ENCODE measurements at regions not wholly inside any gene's neighbourhood (a gene's known extent, or its start where the extent isn't known, plus 50 kb on each side); places are given as distances from the start of the nearest gene placed in this dataset.

DNA sequence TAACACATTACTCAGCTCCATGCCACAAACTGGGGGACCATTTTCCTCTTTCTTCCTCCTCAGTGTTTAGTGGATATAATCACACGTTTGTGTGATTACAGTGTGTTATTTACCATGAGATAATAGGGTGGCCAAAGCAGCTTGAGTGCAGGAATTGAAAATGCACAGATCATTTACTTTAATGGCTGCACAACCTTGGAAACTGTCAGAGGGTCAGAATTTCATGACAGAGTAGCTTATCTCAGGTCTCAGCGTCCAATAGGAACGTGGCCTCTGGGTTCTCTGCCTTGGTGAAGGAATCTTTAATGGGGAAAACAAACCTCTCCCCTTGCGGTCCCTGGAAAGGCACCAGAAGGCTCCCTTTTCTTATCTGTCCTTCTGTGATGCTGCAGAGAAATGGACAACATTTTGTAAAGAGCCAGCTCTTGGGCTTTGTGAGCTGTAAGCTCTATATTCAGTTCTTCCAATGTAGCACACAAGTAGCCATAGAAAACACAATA, 87.4 kb upstream of the CD180 start:
- no peak overlapping the region for H2AFZ ChIP-seq (ENCODE audit: low read depth, low read length, severe bottlenecking)
- H3K4me3 ChIP-seq (ENCODE audit: insufficient read depth, low read length, poor library complexity, severe bottlenecking): no peak overlapping the region
- no peaks in the 10 kb centered on the region for H3K27me3 ChIP-seq (ENCODE audit: low read length)
- H3K27ac ChIP-seq (ENCODE audit: low read depth, low read length): no peak overlapping the region
- H3K36me3 ChIP-seq (ENCODE audit: low read length): no peaks in the 10 kb centered on the region
- H3F3A ChIP-seq (ENCODE audit: insufficient read depth): no peaks in the 10 kb centered on the region
- no peaks in the 10 kb centered on the region for H3K79me2 ChIP-seq (ENCODE audit: insufficient read depth, low read length)
- no peaks in the 10 kb centered on the region for H3K9me3 ChIP-seq (ENCODE audit: insufficient read depth, low read length)
- H3K9ac ChIP-seq (ENCODE audit: low read length): no peak overlapping the region
- TF ChIP-seq, protein P1, sequence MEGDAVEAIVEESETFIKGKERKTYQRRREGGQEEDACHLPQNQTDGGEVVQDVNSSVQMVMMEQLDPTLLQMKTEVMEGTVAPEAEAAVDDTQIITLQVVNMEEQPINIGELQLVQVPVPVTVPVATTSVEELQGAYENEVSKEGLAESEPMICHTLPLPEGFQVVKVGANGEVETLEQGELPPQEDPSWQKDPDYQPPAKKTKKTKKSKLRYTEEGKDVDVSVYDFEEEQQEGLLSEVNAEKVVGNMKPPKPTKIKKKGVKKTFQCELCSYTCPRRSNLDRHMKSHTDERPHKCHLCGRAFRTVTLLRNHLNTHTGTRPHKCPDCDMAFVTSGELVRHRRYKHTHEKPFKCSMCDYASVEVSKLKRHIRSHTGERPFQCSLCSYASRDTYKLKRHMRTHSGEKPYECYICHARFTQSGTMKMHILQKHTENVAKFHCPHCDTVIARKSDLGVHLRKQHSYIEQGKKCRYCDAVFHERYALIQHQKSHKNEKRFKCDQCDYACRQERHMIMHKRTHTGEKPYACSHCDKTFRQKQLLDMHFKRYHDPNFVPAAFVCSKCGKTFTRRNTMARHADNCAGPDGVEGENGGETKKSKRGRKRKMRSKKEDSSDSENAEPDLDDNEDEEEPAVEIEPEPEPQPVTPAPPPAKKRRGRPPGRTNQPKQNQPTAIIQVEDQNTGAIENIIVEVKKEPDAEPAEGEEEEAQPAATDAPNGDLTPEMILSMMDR (IDR thresholded peaks at IDR 0.05; ENCODE audit: insufficient read depth, low read length, poor library complexity, severe bottlenecking): no peak
- TF ChIP-seq EZH2phosphoT487 (conservative IDR thresholded peaks at IDR 0.05; ENCODE audit: low read length): no peak
- H3K9me2 ChIP-seq (replicated peaks; ENCODE audit: insufficient read depth, low read length): no peaks in the 10 kb centered on the region
- H3K4me2 ChIP-seq (ENCODE audit: low read depth, low read length, poor library complexity, severe bottlenecking): no peak overlapping the region
- H4K20me1 ChIP-seq (ENCODE audit: low read depth, low read length): no peaks in the 10 kb centered on the region

DNA sequence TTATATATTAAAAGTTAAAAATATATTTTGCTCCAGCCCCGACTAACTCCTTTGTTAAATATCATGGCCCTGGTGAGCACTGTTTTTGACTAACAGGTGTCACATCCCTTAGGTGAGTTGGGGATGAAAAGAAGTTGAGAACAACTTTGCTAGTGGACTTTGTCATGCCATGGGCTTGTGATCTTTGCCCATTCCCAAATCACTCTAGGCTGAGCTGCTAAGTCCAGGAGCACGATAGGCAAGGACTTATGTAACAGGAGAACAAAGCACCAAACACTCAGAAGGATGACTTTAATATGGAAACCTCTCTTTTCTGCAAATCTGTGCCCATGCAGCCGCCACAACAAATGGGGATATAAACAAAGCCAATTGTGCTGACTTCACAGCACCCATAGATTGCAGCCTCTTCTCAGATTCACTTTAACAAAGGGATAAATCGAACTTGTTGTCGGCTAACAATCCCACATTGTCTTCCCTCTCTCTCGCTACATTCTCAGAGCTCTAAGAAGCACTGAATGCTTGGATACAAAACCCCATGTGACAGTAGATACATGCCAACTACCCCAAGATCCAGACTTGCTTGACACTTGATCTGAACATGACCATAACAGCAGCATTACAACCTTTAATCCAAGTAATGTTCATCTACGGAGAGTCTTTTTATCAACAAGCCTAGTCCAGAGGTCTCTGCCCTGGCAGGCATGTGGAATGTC, 86.8 kb upstream of the CD180 start:
- H3K27ac ChIP-seq (ENCODE audit: low read depth, low read length): no peak overlapping the region

DNA sequence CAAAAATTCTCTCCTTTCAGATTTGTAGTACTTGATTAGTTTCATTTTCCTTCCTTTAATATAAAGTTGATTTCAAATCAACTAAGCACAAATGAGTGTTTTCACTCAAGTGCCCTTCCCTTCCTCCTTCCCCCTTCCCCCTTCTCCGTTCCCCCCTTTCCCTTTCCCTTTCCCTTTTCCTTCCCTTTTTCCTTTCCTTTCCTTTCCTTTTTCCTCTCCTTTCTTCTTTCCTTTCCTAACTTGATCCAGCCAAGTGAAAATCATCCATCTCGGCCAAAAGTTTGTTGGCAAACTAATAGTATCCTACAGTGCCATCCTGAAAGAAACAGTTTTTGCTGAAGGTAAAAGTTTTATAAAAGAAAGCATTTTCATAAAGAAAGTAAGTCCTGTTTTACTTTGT, 85.3 kb upstream of the CD180 start:
- Histone ChIP-seq H3K36me3 (ENCODE audit: low read length) (no peaks in the 10 kb centered on the region), H3K9ac (ENCODE audit: low read length) (no peak overlapping the region), H4K20me1 (ENCODE audit: low read depth, low read length) (no peaks in the 10 kb centered on the region), H3K4me2 (ENCODE audit: low read depth, low read length, poor library complexity, severe bottlenecking) (no peak overlapping the region), H3K27me3 (ENCODE audit: low read length) (no peaks in the 10 kb centered on the region), H3K79me2 (ENCODE audit: insufficient read depth, low read length) (no peaks in the 10 kb centered on the region), H3F3A (ENCODE audit: insufficient read depth) (no peaks in the 10 kb centered on the region), H3K27ac (ENCODE audit: low read depth, low read length) (no peak overlapping the region), H3K9me3 (ENCODE audit: insufficient read depth, low read length) (no peaks in the 10 kb centered on the region), H3K9me2 (replicated peaks; ENCODE audit: insufficient read depth, low read length) (no peaks in the 10 kb centered on the region), H3K4me3 (ENCODE audit: insufficient read depth, low read length, poor library complexity, severe bottlenecking) (no peak overlapping the region), H2AFZ (ENCODE audit: low read depth, low read length, severe bottlenecking) (no peak overlapping the region)
- no peak for TF ChIP-seq EZH2phosphoT487 (conservative IDR thresholded peaks at IDR 0.05; ENCODE audit: low read length)
- TF ChIP-seq, protein P1 (IDR thresholded peaks at IDR 0.05; ENCODE audit: insufficient read depth, low read length, poor library complexity, severe bottlenecking): no peak

More for the DNA sequence above, 86.8 kb upstream of the CD180 start:
- Histone ChIP-seq H3K79me2 (ENCODE audit: insufficient read depth, low read length) (no peaks in the 10 kb centered on the region), H3K4me2 (ENCODE audit: low read depth, low read length, poor library complexity, severe bottlenecking) (no peak overlapping the region), H3K9ac (ENCODE audit: low read length) (no peak overlapping the region), H3K27me3 (ENCODE audit: low read length) (no peaks in the 10 kb centered on the region), H3K36me3 (ENCODE audit: low read length) (no peaks in the 10 kb centered on the region), H3F3A (ENCODE audit: insufficient read depth) (no peaks in the 10 kb centered on the region), H4K20me1 (ENCODE audit: low read depth, low read length) (no peaks in the 10 kb centered on the region), H2AFZ (ENCODE audit: low read depth, low read length, severe bottlenecking) (no peak overlapping the region), H3K4me3 (ENCODE audit: insufficient read depth, low read length, poor library complexity, severe bottlenecking) (no peak overlapping the region), H3K9me3 (ENCODE audit: insufficient read depth, low read length) (no peaks in the 10 kb centered on the region), H3K9me2 (replicated peaks; ENCODE audit: insufficient read depth, low read length) (no peaks in the 10 kb centered on the region)
- TF ChIP-seq EZH2phosphoT487 (conservative IDR thresholded peaks at IDR 0.05; ENCODE audit: low read length): no peak
- TF ChIP-seq, protein P1 (IDR thresholded peaks at IDR 0.05; ENCODE audit: insufficient read depth, low read length, poor library complexity, severe bottlenecking): no peak
